ENCODE measurements at regions not wholly inside any gene's neighbourhood (a gene's known extent, or its start where the extent isn't known, plus 50 kb on each side); places are given as distances from the start of the nearest gene placed in this dataset.
A peak's percentile ranks its signal among the peaks of the same experiment; 100 is the strongest.
"Not testable (repeated sequence)": the region's sequence is repeated elsewhere in the genome, so short reads cannot be mapped to it uniquely, and the experiment has no call there.

DNA sequence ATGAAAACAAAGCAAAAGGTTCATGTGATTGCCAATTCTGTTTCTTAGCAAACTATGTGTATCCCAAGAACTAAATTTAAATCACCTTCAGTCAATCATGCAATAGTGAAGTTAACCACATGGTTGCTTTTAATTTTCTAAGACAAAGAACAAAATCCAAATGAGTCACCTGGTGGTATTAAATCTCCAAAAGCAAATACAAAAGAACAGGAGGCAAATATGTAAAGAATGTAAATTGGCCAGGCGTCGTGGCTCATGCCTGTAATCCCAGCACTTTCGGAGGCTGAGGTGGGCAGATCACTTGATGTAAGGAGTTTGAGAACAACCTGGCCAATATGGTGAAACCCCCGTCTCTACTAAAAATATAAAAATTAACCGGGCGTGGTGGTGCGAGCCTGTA lies 54.2 kb upstream of the PIK3R4 start:
- TF ChIP-seq POLR2A (IDR thresholded peaks at IDR 0.05; ENCODE audit: low read depth, low read length) = no peak
- DNase-seq (ENCODE audit: insufficient read length, low spot score) = no peak
- no peak for FAIRE-seq

DNA sequence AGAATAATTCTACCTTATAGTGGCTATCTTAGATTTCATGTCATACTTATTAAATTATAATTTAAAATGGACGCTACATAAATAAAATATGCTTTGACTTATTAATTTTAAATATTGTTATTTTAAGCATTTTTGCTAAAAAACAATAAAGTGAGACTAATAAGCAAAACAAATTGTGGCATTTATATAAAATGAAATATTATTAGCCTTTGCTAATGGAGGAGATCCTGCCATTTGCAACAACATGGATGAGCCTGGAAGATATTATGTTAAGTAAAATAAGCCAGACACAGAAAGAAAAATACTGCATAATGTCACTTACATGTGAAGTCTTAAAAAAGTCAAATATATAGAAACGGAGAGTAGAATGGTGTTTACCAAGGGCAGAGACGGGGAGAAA lies 54.8 kb upstream of the PIK3R4 start:
- FAIRE-seq = no peak
- TF ChIP-seq POLR2A (IDR thresholded peaks at IDR 0.05; ENCODE audit: low read depth, low read length) = no peak
- no peak for DNase-seq (ENCODE audit: insufficient read length, low spot score)

DNA sequence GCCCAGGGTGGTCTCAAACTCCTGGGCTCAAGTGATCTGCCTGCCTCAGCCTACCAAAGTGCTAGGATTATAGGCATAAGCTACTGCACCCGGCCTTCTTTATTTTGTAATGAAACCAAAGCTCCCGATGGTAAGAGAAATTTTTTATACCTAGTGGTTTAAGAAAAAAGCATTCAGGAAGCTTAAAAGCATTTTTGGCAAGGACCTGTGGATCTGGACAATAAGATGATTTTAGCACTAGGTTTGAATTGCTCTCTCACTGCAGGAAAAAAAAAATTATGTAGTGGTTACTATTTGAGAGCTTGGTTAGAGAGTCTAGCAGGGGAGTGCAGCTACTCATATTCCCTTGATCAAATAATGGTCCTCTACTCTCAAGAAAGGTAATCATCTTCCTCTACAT lies 64.9 kb upstream of the PIK3R4 start:
- FAIRE-seq (no peak), DNase-seq (ENCODE audit: insufficient read length, low spot score) (no peak)
- TF ChIP-seq POLR2A (IDR thresholded peaks at IDR 0.05; ENCODE audit: low read depth, low read length) = no peak

DNA sequence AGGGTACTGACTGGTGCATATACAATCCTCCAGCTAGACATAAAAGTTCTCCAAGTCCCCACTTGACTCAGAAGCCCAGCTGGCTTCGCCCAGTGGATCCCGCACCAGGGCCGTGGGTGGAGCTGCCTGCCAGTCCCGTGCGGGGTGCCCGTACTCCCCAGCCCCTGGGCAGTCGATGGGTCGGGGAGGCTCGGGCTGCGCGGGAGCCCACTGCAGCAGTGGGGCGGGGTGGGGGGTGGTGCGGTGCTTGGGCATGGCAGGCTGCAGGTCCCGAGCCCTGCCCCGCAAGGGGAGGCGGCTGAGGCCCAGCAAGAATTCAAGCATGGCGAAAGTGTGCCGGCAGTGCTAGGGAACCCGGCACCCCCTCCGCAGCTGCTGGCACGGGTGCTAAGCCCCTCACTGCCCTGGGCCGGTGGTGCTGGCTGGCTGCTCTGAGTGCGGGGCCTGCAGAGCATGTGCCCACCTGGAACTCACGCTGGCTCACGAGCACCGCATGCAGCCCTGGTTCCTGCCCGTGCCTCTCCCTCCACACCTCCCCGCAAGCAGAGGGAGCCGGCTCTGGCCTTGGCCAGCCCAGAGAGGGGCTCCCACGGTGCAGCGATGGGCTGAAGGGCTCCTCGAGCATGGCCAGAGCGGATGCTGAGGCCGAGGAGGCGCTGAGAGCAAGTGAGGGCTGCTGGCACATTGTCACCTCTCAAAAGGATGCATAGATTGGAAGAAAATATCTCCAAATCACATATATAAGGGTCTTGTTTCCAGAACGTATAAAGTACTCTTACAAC lies 68.3 kb upstream of the PIK3R4 start:
- FAIRE-seq = no peak
- no peak for DNase-seq (ENCODE audit: insufficient read length, low spot score)
- TF ChIP-seq POLR2A (IDR thresholded peaks at IDR 0.05; ENCODE audit: low read depth, low read length) = no peak

- FAIRE-seq (no peak), DNase-seq (ENCODE audit: insufficient read length, low spot score) (no peak)
- no peak for TF ChIP-seq POLR2A (IDR thresholded peaks at IDR 0.05; ENCODE audit: low read depth, low read length)
Measured at GRCh38 chr3:130816561-130817445, 70.2 kb upstream of the PIK3R4 start.

- FAIRE-seq; DNase-seq (ENCODE audit: insufficient read length, low spot score): not testable (repeated sequence)
Measured at GRCh38 chr3:130818066-130818465, 71.4 kb upstream of the PIK3R4 start.

- TF ChIP-seq POLR2A (IDR thresholded peaks at IDR 0.05; ENCODE audit: low read depth, low read length) = no peak
- DNase-seq (ENCODE audit: insufficient read length, low spot score) (peak; percentile 40), FAIRE-seq (peak; percentile 98)
Measured at GRCh38 chr3:130820976-130821375, 72.9 kb upstream of the ATP2C1 start.

DNA sequence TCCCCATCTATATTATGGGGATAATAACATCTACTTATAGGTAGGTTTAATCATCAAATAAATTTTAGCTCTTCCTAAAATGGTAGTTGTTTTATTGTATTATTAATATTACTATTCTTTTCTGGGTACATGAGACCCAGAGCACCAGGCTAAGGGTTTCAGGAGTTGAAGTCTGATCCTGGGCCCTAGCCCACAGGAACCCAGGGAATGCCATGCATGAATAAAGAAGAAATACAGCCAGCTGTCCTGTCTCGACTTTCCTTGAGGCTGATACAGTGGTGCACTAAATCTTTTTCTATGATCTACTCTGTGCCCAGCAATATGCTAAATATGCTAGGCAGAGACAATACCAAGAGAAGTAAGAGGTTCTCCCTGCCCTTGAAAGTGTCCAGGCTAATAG lies 72.1 kb upstream of the ATP2C1 start:
- no peak for TF ChIP-seq POLR2A (IDR thresholded peaks at IDR 0.05; ENCODE audit: low read depth, low read length)
- DNase-seq (ENCODE audit: insufficient read length, low spot score) (no peak), FAIRE-seq (no peak)

GRCh38 chr3:130823241-130823884 lies 70.5 kb upstream of the ATP2C1 start:
- no peak for TF ChIP-seq POLR2A (IDR thresholded peaks at IDR 0.05; ENCODE audit: low read depth, low read length)
- FAIRE-seq (no peak), DNase-seq (ENCODE audit: insufficient read length, low spot score) (no peak)

GRCh38 chr3:130823996-130824395 lies 69.9 kb upstream of the ATP2C1 start:
- no peak for TF ChIP-seq POLR2A (IDR thresholded peaks at IDR 0.05; ENCODE audit: low read depth, low read length)
- DNase-seq (ENCODE audit: insufficient read length, low spot score) = no peak
- FAIRE-seq = no peak

- FAIRE-seq (no peak), DNase-seq (ENCODE audit: insufficient read length, low spot score) (no peak)
- TF ChIP-seq POLR2A (IDR thresholded peaks at IDR 0.05; ENCODE audit: low read depth, low read length) = no peak
Measured at GRCh38 chr3:130825762-130826299, 68.1 kb upstream of the ATP2C1 start.

GRCh38 chr3:130826516-130827182 lies 67.2 kb upstream of the ATP2C1 start:
- TF ChIP-seq POLR2A (IDR thresholded peaks at IDR 0.05; ENCODE audit: low read depth, low read length) = no peak
- FAIRE-seq = peak; percentile 43
- DNase-seq (ENCODE audit: insufficient read length, low spot score) = no peak

GRCh38 chr3:130827486-130827885 lies 66.4 kb upstream of the ATP2C1 start:
- FAIRE-seq (no peak), DNase-seq (ENCODE audit: insufficient read length, low spot score) (no peak)
- no peak for TF ChIP-seq POLR2A (IDR thresholded peaks at IDR 0.05; ENCODE audit: low read depth, low read length)

Measured in H54 (cell line).